ENCODE measurements at regions not wholly inside any gene's neighbourhood (a gene's known extent, or its start where the extent isn't known, plus 50 kb on each side); places are given as distances from the start of the nearest gene placed in this dataset.

GRCh38 chr3:99499235-99500158, 138.9 kb upstream of the COL8A1 start:
- no peak for DNase-seq (ENCODE audit: low read depth)
- peak; percentile 82 for TF ChIP-seq CTCF (IDR thresholded peaks at IDR 0.05; ENCODE audit: control insufficient read depth, insufficient read depth, low read depth, low read length, missing control alignments)
- H3K4me3 ChIP-seq (ENCODE audit: control insufficient read depth, low read depth, low read length), result no peak overlapping the region

- no peak for DNase-seq (ENCODE audit: low read depth)
- H3K4me3 ChIP-seq (ENCODE audit: control insufficient read depth, low read depth, low read length), result no peak overlapping the region
- TF ChIP-seq CTCF (IDR thresholded peaks at IDR 0.05; ENCODE audit: control insufficient read depth, insufficient read depth, low read depth, low read length, missing control alignments), result peak; percentile 16
Observed at GRCh38 chr3:99498550-99499234, 139.7 kb upstream of the COL8A1 start.

- no peak overlapping the region for H3K4me3 ChIP-seq (ENCODE audit: control insufficient read depth, low read depth, low read length)
- no peak for DNase-seq (ENCODE audit: low read depth)
- no peak for TF ChIP-seq CTCF (IDR thresholded peaks at IDR 0.05; ENCODE audit: control insufficient read depth, insufficient read depth, low read depth, low read length, missing control alignments)
Observed at GRCh38 chr3:99487894-99488293, 150.5 kb upstream of the COL8A1 start.

GRCh38 chr3:99485286-99485685, 153.1 kb upstream of the COL8A1 start:
- DNase-seq (ENCODE audit: low read depth), result no peak
- no peak overlapping the region for H3K4me3 ChIP-seq (ENCODE audit: control insufficient read depth, low read depth, low read length)
- TF ChIP-seq CTCF (IDR thresholded peaks at IDR 0.05; ENCODE audit: control insufficient read depth, insufficient read depth, low read depth, low read length, missing control alignments), result no peak

GRCh38 chr3:99484871-99485270, 153.5 kb upstream of the COL8A1 start:
- peak; percentile 2 for TF ChIP-seq CTCF (IDR thresholded peaks at IDR 0.05; ENCODE audit: control insufficient read depth, insufficient read depth, low read depth, low read length, missing control alignments)
- DNase-seq (ENCODE audit: low read depth), result no peak
- no peak overlapping the region for H3K4me3 ChIP-seq (ENCODE audit: control insufficient read depth, low read depth, low read length)

GRCh38 chr3:99483841-99484240, 154.6 kb upstream of the COL8A1 start:
- H3K4me3 ChIP-seq (ENCODE audit: control insufficient read depth, low read depth, low read length), result no peak overlapping the region
- no peak for TF ChIP-seq CTCF (IDR thresholded peaks at IDR 0.05; ENCODE audit: control insufficient read depth, insufficient read depth, low read depth, low read length, missing control alignments)
- no peak for DNase-seq (ENCODE audit: low read depth)

Measured in AG09309 (cell line).